Activated naive CD4-positive, alpha-beta T cell treated with anti-CD3 and anti-CD28 coated beads, Interleukin-2, amount 10 ng/mL, durations not matched to agents 7 days and 5 days (primary cell): ENCODE measurements at regions not wholly inside any gene's neighbourhood (a gene's known extent, or its start where the extent isn't known, plus 50 kb on each side); places are given as distances from the start of the nearest gene placed in this dataset.

Source experiments
- CTCF ChIA-PET: fragments of 350-600 bp; sonication (Branson Sonifier 250); formaldehyde crosslinking; loops from one replicate; lab custom pipeline; 2021; ENCODE audit warnings: antibody characterized with exemption; lab: Charles Lee
- DNase-seq: peaks from one replicate; pipeline ENCODE4 v3.0.0-alpha.2; 2020
- H3K27ac Mint-ChIP-seq: one replicate; pipeline ENCODE4 v1.8.0; 2021; ENCODE audit warnings: mild to moderate bottlenecking, moderate library complexity, mixed read lengths
- H3K27me3 Mint-ChIP-seq: one replicate; pipeline ENCODE4 v1.8.0; 2021; ENCODE audit warnings: mild to moderate bottlenecking, mixed read lengths
- H3K36me3 Mint-ChIP-seq: one replicate; pipeline ENCODE4 v1.8.0; 2021; ENCODE audit warnings: mixed read lengths
- H3K4me1 Mint-ChIP-seq: one replicate; pipeline ENCODE4 v1.8.0; 2021; ENCODE audit warnings: mixed read lengths
- H3K4me3 Mint-ChIP-seq: one replicate; pipeline ENCODE4 v1.8.0; 2021; ENCODE audit warnings: mild to moderate bottlenecking, moderate library complexity, mixed read lengths
- H3K9me3 Mint-ChIP-seq: one replicate; pipeline ENCODE4 v1.8.0; 2021; ENCODE audit warnings: mixed read lengths

- Mint-ChIP-seq H3K27me3 (no peaks in the 10 kb centered on the region), H3K4me3 (no peak overlapping the region), H3K9me3 (no peaks in the 10 kb centered on the region), H3K36me3 (no peaks in the 10 kb centered on the region), H3K27ac (no peak overlapping the region), H3K4me1 (no peaks in the 10 kb centered on the region)
- DNase-seq, result no peak
- CTCF ChIA-PET, result no interaction called here
Observed at GRCh38 chr1:195768936-195769335, 839.3 kb downstream of the KCNT2 start.

GRCh38 chr1:195768377-195768776, 839.9 kb downstream of the KCNT2 start:
- Mint-ChIP-seq H3K4me1 (no peaks in the 10 kb centered on the region), H3K4me3 (no peak overlapping the region), H3K36me3 (no peaks in the 10 kb centered on the region), H3K9me3 (no peaks in the 10 kb centered on the region), H3K27ac (no peak overlapping the region), H3K27me3 (no peaks in the 10 kb centered on the region)
- DNase-seq, result no peak
- CTCF ChIA-PET, result no interaction called here

- no peak overlapping the region for H3K27ac Mint-ChIP-seq
- DNase-seq, result no peak
- no peaks in the 10 kb centered on the region for H3K36me3 Mint-ChIP-seq
- no peaks in the 10 kb centered on the region for H3K27me3 Mint-ChIP-seq
- no peak overlapping the region for H3K4me3 Mint-ChIP-seq
- CTCF ChIA-PET, result interaction anchor here (0.6 kb wide), 1 partner anchor 21 kb away, joined by 3 read pairs; no protein-coding TSS in a partner anchor
- no peaks in the 10 kb centered on the region for H3K9me3 Mint-ChIP-seq
- no peaks in the 10 kb centered on the region for H3K4me1 Mint-ChIP-seq
Observed at GRCh38 chr1:195766709-195767108, 841.5 kb downstream of the KCNT2 start.

GRCh38 chr1:195765099-195765498, 843.1 kb downstream of the KCNT2 start:
- H3K27me3 Mint-ChIP-seq, result no peaks in the 10 kb centered on the region
- CTCF ChIA-PET, result no interaction called here
- DNase-seq, result no peak
- H3K27ac Mint-ChIP-seq, result no peak overlapping the region
- H3K36me3 Mint-ChIP-seq, result no peaks in the 10 kb centered on the region
- H3K9me3 Mint-ChIP-seq, result no peaks in the 10 kb centered on the region
- no peaks in the 10 kb centered on the region for H3K4me1 Mint-ChIP-seq
- H3K4me3 Mint-ChIP-seq, result no peak overlapping the region

GRCh38 chr1:195763907-195764374, 844.3 kb downstream of the KCNT2 start:
- Mint-ChIP-seq H3K4me1 (no peaks in the 10 kb centered on the region), H3K27me3 (no peaks in the 10 kb centered on the region), H3K36me3 (no peaks in the 10 kb centered on the region), H3K9me3 (no peaks in the 10 kb centered on the region), H3K4me3 (no peak overlapping the region), H3K27ac (no peak overlapping the region)
- DNase-seq, result no peak
- CTCF ChIA-PET, result no interaction called here

- Mint-ChIP-seq H3K9me3 (no peaks in the 10 kb centered on the region), H3K27me3 (no peaks in the 10 kb centered on the region), H3K4me3 (no peak overlapping the region), H3K4me1 (no peaks in the 10 kb centered on the region), H3K36me3 (no peaks in the 10 kb centered on the region), H3K27ac (no peak overlapping the region)
- DNase-seq, result no peak
- CTCF ChIA-PET, result no interaction called here
Observed at GRCh38 chr1:195763146-195763906, 844.9 kb downstream of the KCNT2 start.

GRCh38 chr1:195761104-195761503, 847.1 kb downstream of the KCNT2 start:
- DNase-seq, result no peak
- no peak overlapping the region for H3K4me3 Mint-ChIP-seq
- H3K9me3 Mint-ChIP-seq, result no peaks in the 10 kb centered on the region
- no peaks in the 10 kb centered on the region for H3K27me3 Mint-ChIP-seq
- no peaks in the 10 kb centered on the region for H3K36me3 Mint-ChIP-seq
- no peak overlapping the region for H3K27ac Mint-ChIP-seq
- H3K4me1 Mint-ChIP-seq, result no peaks in the 10 kb centered on the region
- CTCF ChIA-PET, result no interaction called here

- Mint-ChIP-seq H3K4me1 (no peaks in the 10 kb centered on the region), H3K27me3 (no peaks in the 10 kb centered on the region), H3K9me3 (no peaks in the 10 kb centered on the region), H3K36me3 (no peaks in the 10 kb centered on the region), H3K27ac (no peak overlapping the region), H3K4me3 (no peak overlapping the region)
- CTCF ChIA-PET, result no interaction called here
- no peak for DNase-seq
Observed at GRCh38 chr1:195756109-195756508, 852.1 kb downstream of the KCNT2 start.

GRCh38 chr1:195754874-195755273, 853.4 kb downstream of the KCNT2 start:
- no peak for DNase-seq
- H3K9me3 Mint-ChIP-seq, result no peaks in the 10 kb centered on the region
- H3K36me3 Mint-ChIP-seq, result no peaks in the 10 kb centered on the region
- H3K27ac Mint-ChIP-seq, result no peak overlapping the region
- CTCF ChIA-PET, result no interaction called here
- no peaks in the 10 kb centered on the region for H3K27me3 Mint-ChIP-seq
- H3K4me1 Mint-ChIP-seq, result no peaks in the 10 kb centered on the region
- H3K4me3 Mint-ChIP-seq, result no peak overlapping the region

- Mint-ChIP-seq H3K27ac (no peak overlapping the region), H3K9me3 (no peaks in the 10 kb centered on the region), H3K27me3 (no peaks in the 10 kb centered on the region), H3K36me3 (no peaks in the 10 kb centered on the region), H3K4me3 (no peak overlapping the region), H3K4me1 (no peaks in the 10 kb centered on the region)
- no peak for DNase-seq
- CTCF ChIA-PET, result no interaction called here
Observed at GRCh38 chr1:195754303-195754702, 853.9 kb downstream of the KCNT2 start.

GRCh38 chr1:195748969-195749368, 859.3 kb downstream of the KCNT2 start:
- Mint-ChIP-seq H3K36me3 (no peaks in the 10 kb centered on the region), H3K9me3 (no peaks in the 10 kb centered on the region), H3K27ac (no peak overlapping the region), H3K4me3 (no peak overlapping the region), H3K4me1 (no peaks in the 10 kb centered on the region), H3K27me3 (no peaks in the 10 kb centered on the region)
- CTCF ChIA-PET, result no interaction called here
- no peak for DNase-seq

- no peak overlapping the region for H3K4me3 Mint-ChIP-seq
Observed at GRCh38 chr1:195745189-195746010, 862.8 kb downstream of the KCNT2 start.

GRCh38 chr1:195744256-195744655, 864.0 kb downstream of the KCNT2 start:
- H3K27ac Mint-ChIP-seq, result no peak overlapping the region
- H3K27me3 Mint-ChIP-seq, result no peaks in the 10 kb centered on the region
- CTCF ChIA-PET, result no interaction called here
- H3K4me3 Mint-ChIP-seq, result no peak overlapping the region
- H3K4me1 Mint-ChIP-seq, result no peaks in the 10 kb centered on the region
- no peak for DNase-seq
- H3K9me3 Mint-ChIP-seq, result peaks cover 2% of the 10 kb centered on the region
- H3K36me3 Mint-ChIP-seq, result no peaks in the 10 kb centered on the region

More at GRCh38 chr1:195745189-195746010, 862.8 kb downstream of the KCNT2 start:
- Mint-ChIP-seq H3K27me3 (no peaks in the 10 kb centered on the region), H3K27ac (no peak overlapping the region), H3K9me3 (peaks cover 2% of the 10 kb centered on the region), H3K36me3 (no peaks in the 10 kb centered on the region), H3K4me1 (no peaks in the 10 kb centered on the region)
- no peak for DNase-seq
- CTCF ChIA-PET, result interaction anchor here (0.6 to 1.3 kb wide), 2 partner anchors 9 to 21 kb away, joined by 3 read pairs; no protein-coding TSS in a partner anchor

GRCh38 chr1:195740862-195741261, 867.4 kb downstream of the KCNT2 start:
- Mint-ChIP-seq H3K4me3 (no peak overlapping the region), H3K27ac (no peak overlapping the region), H3K36me3 (no peaks in the 10 kb centered on the region), H3K9me3 (peaks cover 2% of the 10 kb centered on the region), H3K27me3 (no peaks in the 10 kb centered on the region), H3K4me1 (no peaks in the 10 kb centered on the region)
- CTCF ChIA-PET, result no interaction called here
- DNase-seq, result no peak
